H1 (cell line): ENCODE measurements at regions not wholly inside any gene's neighbourhood (a gene's known extent, or its start where the extent isn't known, plus 50 kb on each side); places are given as distances from the start of the nearest gene placed in this dataset.

Experiments
- CTCF ChIA-PET: fragments of 300-600 bp; sonication (Branson Sonifier 250); formaldehyde crosslinking; loops from one replicate; lab custom pipeline; 2021; ENCODE audit not compliant: partially characterized antibody; lab: Charles Lee
- POLR2A ChIA-PET: fragments of 300-600 bp; sonication (Branson Sonifier 250); formaldehyde crosslinking; loops from one replicate; lab custom pipeline; 2021; ENCODE audit warnings: inconsistent platforms; ENCODE audit not compliant: partially characterized antibody; lab: Charles Lee
- DNase-seq, 2 experiments: peaks; one replicate each; pipeline versions ENCODE4 v3.0.0 to v3.0.0-alpha.2; 2010 to 2022; ENCODE audit warnings: low spot score in 2 of 2, low read depth in 1 of 2, mixed read lengths in 1 of 2
- FAIRE-seq: peaks from 2 replicates; lab custom pipeline; 2011; peaks lifted over from hg19 to GRCh38; lab: Jason Lieb, UNC
- H2AFZ ChIP-seq: 2 replicates; pipeline ENCODE4 v1.8.1; 2012; ENCODE audit warnings: low read length, inconsistent platforms
- H2AK5ac ChIP-seq: 2 replicates; pipeline ENCODE4 v1.6.1; 2013; ENCODE audit warnings: low read depth, low read length
- H2BK120ac ChIP-seq: replicated peaks from 2 replicates; pipeline ENCODE3; 2013; ENCODE audit warnings: low read depth, low read length, inconsistent platforms
- H2BK12ac ChIP-seq: 2 replicates; pipeline ENCODE4 v1.6.1; 2013; ENCODE audit warnings: low read depth, low read length
- H2BK15ac ChIP-seq: 2 replicates; pipeline ENCODE4 v1.6.1; 2013; ENCODE audit warnings: low read length
- H2BK20ac ChIP-seq: 2 replicates; pipeline ENCODE4 v1.6.1; 2013; ENCODE audit warnings: low read length
- H2BK5ac ChIP-seq: 2 replicates; pipeline ENCODE4 v1.6.1; 2013; ENCODE audit warnings: low read depth, low read length
- H3K14ac ChIP-seq: 2 replicates; pipeline ENCODE4 v1.6.1; 2013; ENCODE audit warnings: inconsistent platforms; ENCODE audit not compliant: insufficient read length
- H3K18ac ChIP-seq: 2 replicates; pipeline ENCODE4 v1.6.1; 2013; ENCODE audit warnings: low read length; ENCODE audit errors: extremely low read depth
- H3K23ac ChIP-seq: 2 replicates; pipeline ENCODE4 v1.6.1; 2013; ENCODE audit warnings: inconsistent platforms; ENCODE audit not compliant: insufficient read length
- H3K23me2 ChIP-seq: 2 replicates; pipeline ENCODE4 v1.6.1; 2013; ENCODE audit warnings: low read depth, low read length
- H3K27ac ChIP-seq: 2 replicates; pipeline ENCODE4 v1.6.1; 2011; ENCODE audit warnings: low read depth, low read length, inconsistent platforms
- H3K27me3 ChIP-seq, 4 experiments: replicated peaks in 1 of 4; 1 replicate in 1 of 4; 2 replicates in 3 of 4; pipeline versions ENCODE4 v1.6.1 to v1.8.1; 2011 to 2013; ENCODE audit warnings: low read length in 3 of 4, mild to moderate bottlenecking in 3 of 4, inconsistent platforms in 2 of 4, mixed read lengths in 2 of 4, moderate library complexity in 1 of 4; ENCODE audit not compliant: control insufficient read depth in 3 of 4, insufficient read depth in 3 of 4; ENCODE audit errors: extremely low read depth in 1 of 4
- H3K36me3 ChIP-seq, 4 experiments: 2 replicates each; pipeline versions ENCODE4 v1.6.1 to v1.8.1; 2011 to 2013; ENCODE audit warnings: mild to moderate bottlenecking in 4 of 4, low read length in 3 of 4, moderate library complexity in 2 of 4, control low read depth in 1 of 4, inconsistent platforms in 1 of 4; ENCODE audit not compliant: insufficient read depth in 4 of 4, control insufficient read depth in 2 of 4
- H3K4ac ChIP-seq: replicated peaks from 2 replicates; pipeline ENCODE3; 2013; ENCODE audit warnings: low read length, low read depth, mixed read lengths, inconsistent platforms; ENCODE audit not compliant: insufficient read length
- H3K4me1 ChIP-seq, 4 experiments: replicated peaks in 1 of 4; 1 replicate in 1 of 4; 2 replicates in 3 of 4; pipeline versions ENCODE4 v1.6.1 to v1.8.1; 2011 to 2013; ENCODE audit warnings: low read length in 3 of 4, inconsistent platforms in 2 of 4, mixed read lengths in 1 of 4; ENCODE audit not compliant: insufficient read depth in 4 of 4, control insufficient read depth in 3 of 4
- H3K4me2 ChIP-seq, 2 experiments: 2 replicates each; pipeline versions ENCODE4 v1.6.1 to v1.8.1; 2011 to 2013; ENCODE audit warnings: low read depth in 2 of 2, low read length in 2 of 2, control low read depth in 1 of 2, inconsistent platforms in 1 of 2, mild to moderate bottlenecking in 1 of 2; ENCODE audit not compliant: insufficient read depth in 1 of 2
- H3K4me3 ChIP-seq, 4 experiments: fragments of 200-600, 300-600 bp in 1 of 4; sonication (generic), shearing (Covaris generic), sonication (Bioruptor Twin) in 1 of 4; 2 replicates each; pipeline versions ENCODE4 v1.5.1 to v1.8.1; 2011 to 2016; ENCODE audit warnings: low read length in 4 of 4, low read depth in 3 of 4, control low read depth in 2 of 4, inconsistent platforms in 2 of 4, mild to moderate bottlenecking in 2 of 4, mixed read lengths in 1 of 4, moderate library complexity in 1 of 4; ENCODE audit not compliant: insufficient read depth in 2 of 4; ENCODE audit errors: extremely low read depth in 1 of 4
- H3K56ac ChIP-seq: replicated peaks from 2 replicates; pipeline ENCODE3; 2013; ENCODE audit warnings: low read depth, mild to moderate bottlenecking, mixed read lengths, low read length, inconsistent platforms; ENCODE audit not compliant: insufficient read length
- H3K79me1 ChIP-seq: 2 replicates; pipeline ENCODE4 v1.6.1; 2013; ENCODE audit warnings: low read depth, low read length, control low read depth
- H3K79me2 ChIP-seq, 2 experiments: 2 replicates each; pipeline versions ENCODE4 v1.6.1 to v1.8.1; 2012 to 2013; ENCODE audit warnings: low read length in 2 of 2, mild to moderate bottlenecking in 2 of 2, inconsistent platforms in 1 of 2; ENCODE audit not compliant: insufficient read depth in 2 of 2, control insufficient read depth in 1 of 2
- H3K9ac ChIP-seq, 4 experiments: replicated peaks in 1 of 4; 1 replicate in 1 of 4; 2 replicates in 3 of 4; pipeline versions ENCODE4 v1.6.1 to v1.8.1; 2011 to 2013; ENCODE audit warnings: low read depth in 3 of 4, low read length in 3 of 4, control low read depth in 2 of 4, mild to moderate bottlenecking in 2 of 4, moderate library complexity in 2 of 4, inconsistent platforms in 1 of 4; ENCODE audit errors: extremely low read depth in 1 of 4
- H3K9me3 ChIP-seq, 2 experiments: 2 replicates each; pipeline versions ENCODE4 v1.6.1 to v1.8.1; 2012 to 2013; ENCODE audit warnings: mild to moderate bottlenecking in 2 of 2, moderate library complexity in 2 of 2, control low read depth in 1 of 2, inconsistent platforms in 1 of 2, low read depth in 1 of 2, low read length in 1 of 2, mixed read lengths in 1 of 2; ENCODE audit not compliant: insufficient read depth in 2 of 2
- H4K20me1 ChIP-seq, 2 experiments: replicated peaks in 1 of 2; 2 replicates each; pipeline versions ENCODE3 to v1.8.1; 2011 to 2013; ENCODE audit warnings: inconsistent platforms in 2 of 2, low read length in 2 of 2, mild to moderate bottlenecking in 1 of 2; ENCODE audit not compliant: insufficient read depth in 2 of 2, control insufficient read depth in 1 of 2
- H4K5ac ChIP-seq: 2 replicates; pipeline ENCODE4 v1.6.1; 2013; ENCODE audit warnings: low read length, low read depth, mixed read lengths, inconsistent platforms; ENCODE audit not compliant: insufficient read length
- H4K8ac ChIP-seq: 2 replicates; pipeline ENCODE4 v1.8.0; 2013; ENCODE audit warnings: mild to moderate bottlenecking, moderate library complexity, low read length, inconsistent platforms; ENCODE audit not compliant: insufficient read depth; ENCODE audit errors: extremely low read depth
- H4K91ac ChIP-seq: replicated peaks from 2 replicates; pipeline ENCODE3; 2013; ENCODE audit warnings: low read length, mixed read lengths, inconsistent platforms; ENCODE audit not compliant: insufficient read length
- ASH2L ChIP-seq: fragments of 200-600, 300-600 bp; sonication (generic); IDR thresholded peaks from one replicate; pipeline ENCODE4 v1.7.1; 2017; ENCODE audit warnings: low read length
- BCL11A ChIP-seq, 2 experiments: IDR thresholded peaks; one replicate each; pipeline ENCODE4 v1.6.1; 2011; ENCODE audit warnings: low read depth in 2 of 2, low read length in 2 of 2, mild to moderate bottlenecking in 2 of 2
- BRCA1 ChIP-seq: IDR thresholded peaks from 2 replicates; pipeline ENCODE4 v1.6.1; 2012; ENCODE audit warnings: low read depth, low read length, improper control_type of control experiment
- CEBPB ChIP-seq: IDR thresholded peaks from 2 replicates; pipeline ENCODE4 v1.6.1; 2012; ENCODE audit warnings: low read depth, low read length
- JUN ChIP-seq: IDR thresholded peaks from 2 replicates; pipeline ENCODE4 v1.6.1; 2011; ENCODE audit warnings: low read depth, mild to moderate bottlenecking, improper control_type of control experiment, low read length
- NANOG ChIP-seq: IDR thresholded peaks from 2 replicates; pipeline ENCODE4 v1.6.1; 2011; ENCODE audit warnings: low read length, low read depth, mild to moderate bottlenecking, inconsistent platforms; ENCODE audit not compliant: insufficient read depth, poor library complexity, severe bottlenecking
- POU5F1 ChIP-seq: IDR thresholded peaks from 2 replicates; pipeline ENCODE4 v1.6.1; 2011; ENCODE audit warnings: low read depth, mild to moderate bottlenecking, low read length, moderate library complexity
- RBBP5 ChIP-seq: IDR thresholded peaks from 2 replicates; pipeline ENCODE4 v1.7.1; 2012; ENCODE audit warnings: low read depth, mild to moderate bottlenecking, inconsistent platforms, low read length, moderate library complexity, borderline replicate concordance
- SRF ChIP-seq: IDR thresholded peaks from 2 replicates; pipeline ENCODE4 v1.6.1; 2011; ENCODE audit warnings: mild to moderate bottlenecking, low read depth, low read length, moderate library complexity
- SUZ12 ChIP-seq: fragments of 200-600 bp; sonication (generic); IDR thresholded peaks from 2 replicates; pipeline ENCODE4 v1.6.1; 2012; ENCODE audit warnings: mild to moderate bottlenecking, inconsistent platforms, low read length, moderate library complexity, mixed read lengths
- WGBS, 2 experiments: shearing (Covaris generic) in 1 of 2; methylation state at CpG; one replicate each; pipeline versions ENCODE4 v1.1.6 to v1.1.7; 2013 to 2015; ENCODE audit warnings: low lambda C conversion rate in 2 of 2, mixed read lengths in 2 of 2, inconsistent platforms in 1 of 2, low coverage in 1 of 2, missing lambda C conversion rate in 1 of 2; ENCODE audit not compliant: insufficient replicate concordance in 2 of 2, insufficient coverage in 1 of 2, insufficient read length in 1 of 2; ENCODE audit errors: extremely low coverage in 1 of 2, missing lambda C conversion rate in 1 of 2; 5-methylcytosine and 5-hydroxymethylcytosine counted together
- TF ChIP-seq, protein P1 (sequence below): IDR thresholded peaks from 2 replicates; pipeline ENCODE4 v1.6.1; 2011; ENCODE audit warnings: low read depth, mild to moderate bottlenecking, low read length; ENCODE audit not compliant: insufficient read depth

DNA sequence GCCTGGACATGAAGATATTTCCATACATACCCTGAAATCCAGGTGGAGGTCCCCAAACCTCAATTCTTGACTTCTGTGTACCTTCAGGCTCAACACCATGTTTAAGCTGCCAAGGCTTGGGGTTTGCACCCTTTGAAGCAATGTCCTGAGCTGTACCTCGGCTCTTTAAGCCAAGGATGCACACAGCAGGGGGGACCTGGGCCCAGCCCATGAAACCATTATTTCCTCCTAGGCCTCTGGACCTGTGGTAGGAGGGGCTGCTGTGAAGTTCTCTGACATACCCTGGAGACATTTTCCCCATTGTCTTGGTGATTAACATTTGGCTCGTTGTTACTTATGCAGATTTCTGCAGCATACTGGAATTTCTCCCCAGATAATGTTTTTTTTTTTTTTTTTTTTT lies 184.3 kb upstream of the RGS18 start:
- no peak overlapping the region for H3K23ac ChIP-seq
- H4K5ac ChIP-seq, result no peak overlapping the region
- H2BK120ac ChIP-seq, result no peak overlapping the region
- WGBS, 2 experiments, result 95% methylated on average over 2 of the region's 2 CpGs; no CpG with 5 or more reads in 1 of the 2 experiments
- H3K79me1 ChIP-seq, result no peaks in the 10 kb centered on the region
- peaks cover 10 to 13% of the 10 kb centered on the region in 2 experiments for H3K9me3 ChIP-seq
- FAIRE-seq (no peak), DNase-seq (no peak)
- no peaks in the 10 kb centered on the region for H3K27me3 ChIP-seq
- no peak overlapping the region for H3K9ac ChIP-seq
- no peak overlapping the region for H2AFZ ChIP-seq
- H3K4me3 ChIP-seq, result no peak overlapping the region
- H3K18ac ChIP-seq, result no peak overlapping the region
- no peaks in the 10 kb centered on the region for H3K23me2 ChIP-seq
- no peak overlapping the region for H3K4me2 ChIP-seq
- H3K79me2 ChIP-seq, result no peaks in the 10 kb centered on the region
- H4K8ac ChIP-seq, result no peak overlapping the region
- ChIA-PET CTCF (no interaction called here), POLR2A (no interaction called here)
- H4K20me1 ChIP-seq, result no peaks in the 10 kb centered on the region
- 0 out of 7 replicates have a peak, but pooled peaks cover 0 to 2% (median 0%) of the 10 kb centered on the region in 4 experiments for H3K4me1 ChIP-seq
- no peak overlapping the region for H3K14ac ChIP-seq
- no peak overlapping the region for H3K4ac ChIP-seq
- H2BK20ac ChIP-seq, result no peak overlapping the region
- no peak overlapping the region for H3K56ac ChIP-seq
- H3K36me3 ChIP-seq, result no peaks in the 10 kb centered on the region; a peak in 1 of 8 replicates
- no peak overlapping the region for H4K91ac ChIP-seq
- H2BK15ac ChIP-seq, result no peak overlapping the region
- H3K27ac ChIP-seq, result no peak overlapping the region
- H2BK5ac ChIP-seq, result no peak overlapping the region
- H2BK12ac ChIP-seq, result no peak overlapping the region
- TF ChIP-seq POU5F1 (no peak), SUZ12 (no peak), NANOG (no peak), ASH2L (no peak), BRCA1 (no peak), SRF (no peak), BCL11A (IDR thresholded peaks at IDR 0.05; ENCODE audit: low read depth in 2 of 2, low read length in 2 of 2) (no peak), JUN (no peak), CEBPB (no peak), RBBP5 (no peak)
- TF ChIP-seq, protein P1, sequence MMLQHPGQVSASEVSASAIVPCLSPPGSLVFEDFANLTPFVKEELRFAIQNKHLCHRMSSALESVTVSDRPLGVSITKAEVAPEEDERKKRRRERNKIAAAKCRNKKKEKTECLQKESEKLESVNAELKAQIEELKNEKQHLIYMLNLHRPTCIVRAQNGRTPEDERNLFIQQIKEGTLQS, result no peak
- H2AK5ac ChIP-seq, result no peak overlapping the region
